ENCODE measurements at regions not wholly inside any gene's neighbourhood (a gene's known extent, or its start where the extent isn't known, plus 50 kb on each side); places are given as distances from the start of the nearest gene placed in this dataset.

GRCh38 chr7:54847921-54848320 lies 88.9 kb upstream of the SEC61G start:
- TF ChIP-seq CTCF (conservative IDR thresholded peaks at IDR 0.05) (no peak), ZFX (IDR thresholded peaks at IDR 0.05) (no peak)

Data from C4-2B (cell line).